Lung (tissue), 11 donors: ENCODE measurements at regions not wholly inside any gene's neighbourhood (a gene's known extent, or its start where the extent isn't known, plus 50 kb on each side); places are given as distances from the start of the nearest gene placed in this dataset.

Experiments
- ATAC-seq: fragments of 200-7000 bp; cut with Tn5 transposase; one replicate; pipeline ENCODE4 v1.9.1; 2020; ENCODE audit warnings: moderate number of reproducible peaks; ENCODE audit not compliant: insufficient read depth, low FRiP score
- DNase-seq, 3 donors: peaks; one replicate each; pipeline ENCODE4 v3.0.0-alpha.2; 2013 to 2017
- H3K27ac ChIP-seq, 2 donors: one replicate each; pipeline ENCODE4 v1.5.1; 2013; ENCODE audit warnings: mild to moderate bottlenecking in 2 of 2, moderate library complexity in 2 of 2, control low read depth in 1 of 2, inconsistent platforms in 1 of 2, low read depth in 1 of 2, low read length in 1 of 2
- H3K27me3 ChIP-seq, 3 donors: one replicate each; pipeline ENCODE4 v1.5.1; 2013; ENCODE audit warnings: low read length in 2 of 3; ENCODE audit not compliant: control insufficient read depth in 3 of 3, insufficient read depth in 3 of 3
- H3K36me3 ChIP-seq, 4 donors: one replicate each; pipeline ENCODE4 v1.5.1; 2013; ENCODE audit warnings: low read length in 4 of 4, mild to moderate bottlenecking in 1 of 4, moderate library complexity in 1 of 4; ENCODE audit not compliant: control insufficient read depth in 4 of 4, insufficient read depth in 4 of 4
- H3K4me1 ChIP-seq, 5 donors: one replicate each; pipeline ENCODE4 v1.5.1; 2013; ENCODE audit warnings: low read length in 5 of 5, mild to moderate bottlenecking in 2 of 5, moderate library complexity in 1 of 5; ENCODE audit not compliant: control insufficient read depth in 5 of 5, insufficient read depth in 5 of 5
- H3K4me3 ChIP-seq: one replicate; pipeline ENCODE4 v1.5.1; 2013; ENCODE audit warnings: mild to moderate bottlenecking, control low read depth, moderate library complexity
- H3K9ac ChIP-seq, 2 donors: one replicate each; pipeline ENCODE4 v1.5.1; 2013; ENCODE audit warnings: low read length in 2 of 2, control low read depth in 1 of 2; ENCODE audit not compliant: insufficient read depth in 1 of 2
- H3K9me3 ChIP-seq, 4 donors: one replicate each; pipeline ENCODE4 v1.5.1; 2013; ENCODE audit warnings: low read length in 3 of 4, mild to moderate bottlenecking in 1 of 4, moderate library complexity in 1 of 4; ENCODE audit not compliant: control insufficient read depth in 4 of 4, insufficient read depth in 3 of 4
- CTCF ChIP-seq: IDR thresholded peaks from 2 replicates; pipeline ENCODE4 v1.5.1; 2012; ENCODE audit warnings: mild to moderate bottlenecking; ENCODE audit errors: control extremely low read depth, extremely low read depth
- WGBS, 2 donors: extraction: QIAGEN DNeasy Blood & Tissue Kit; methylation state at CpG; one replicate each; pipeline ENCODE4 v1.1.7; 2013; 5-methylcytosine and 5-hydroxymethylcytosine counted together
- donor health status: control.
- donor health status: control.
- donor health status: Bipolar disorder and iron deficiency.
- donor health status: healthy.
- donor health status: DM: yes; HTN: yes; CAD: no.

- Histone ChIP-seq H3K4me3 (no peak overlapping the region), H3K9me3 (peaks cover 0 to 5% (median 2%) of the 10 kb centered on the region in 4 donors), H3K4me1 (peaks cover 0 to 3% (median 0%) of the 10 kb centered on the region in 5 donors), H3K36me3 (no peaks in the 10 kb centered on the region), H3K27ac (no peak overlapping the region), H3K27me3 (no peaks in the 10 kb centered on the region), H3K9ac (no peak overlapping the region)
- DNase-seq (no peak), ATAC-seq (no peak)
- no peak for TF ChIP-seq CTCF
- 84% methylated on average over 2 of the region's 2 CpGs for WGBS, 2 donors
Observed at GRCh38 chr2:6083136-6083535, 391.0 kb downstream of the SOX11 start.

- no peaks in the 10 kb centered on the region for H3K36me3 ChIP-seq
- ATAC-seq (no peak), DNase-seq (no peak)
- H3K9me3 ChIP-seq = peaks cover 0 to 5% (median 1%) of the 10 kb centered on the region in 4 donors
- 70% methylated on average over 3 of the region's 3 CpGs for WGBS, 2 donors
- no peaks in the 10 kb centered on the region for H3K27me3 ChIP-seq
- H3K4me3 ChIP-seq = no peak overlapping the region
- H3K9ac ChIP-seq = no peak overlapping the region
- no peaks in the 10 kb centered on the region for H3K4me1 ChIP-seq
- no peak overlapping the region for H3K27ac ChIP-seq
- no peak for TF ChIP-seq CTCF
Observed at GRCh38 chr2:6089474-6089873, 397.3 kb downstream of the SOX11 start.

GRCh38 chr2:6103372-6103771 is 411.2 kb downstream of the SOX11 start:
- no peak for ATAC-seq
- WGBS, 2 donors = 90 to 94% methylated on average over 3 of the region's 3 CpGs

More at GRCh38 chr2:6103372-6103771, 411.2 kb downstream of the SOX11 start:
- Histone ChIP-seq H3K9me3 (peaks cover 0 to 2% (median 0%) of the 10 kb centered on the region in 4 donors), H3K27me3 (no peaks in the 10 kb centered on the region), H3K27ac (no peak overlapping the region), H3K9ac (no peak overlapping the region), H3K4me1 (no peaks in the 10 kb centered on the region), H3K4me3 (no peak overlapping the region), H3K36me3 (no peaks in the 10 kb centered on the region)
- no peak for TF ChIP-seq CTCF
- no peak for DNase-seq
